Tibial nerve (tissue), 3 donors: ENCODE measurements at regions not wholly inside any gene's neighbourhood (a gene's known extent, or its start where the extent isn't known, plus 50 kb on each side); places are given as distances from the start of the nearest gene placed in this dataset.
"Not testable (repeated sequence)": the region's sequence is repeated elsewhere in the genome, so short reads cannot be mapped to it uniquely, and the experiment has no call there.

Source experiments
- CTCF ChIP-seq, 5 experiments: fragments of 200-600 bp in 3 of 5; fragments of 450-650 bp in 2 of 5; sonication (generic) in 3 of 5; IDR thresholded peaks; one replicate each; pipeline ENCODE4 v1.5.1; 2016 to 2019; ENCODE audit warnings: antibody characterized with exemption in 5 of 5, mild to moderate bottlenecking in 3 of 5, moderate library complexity in 2 of 5
- POLR2A ChIP-seq, 2 donors: fragments of 450-650 bp; IDR thresholded peaks; one replicate each; pipeline ENCODE4 v1.6.1; 2017; ENCODE audit warnings: antibody characterized with exemption in 2 of 2, mild to moderate bottlenecking in 2 of 2, moderate library complexity in 2 of 2

- not testable (repeated sequence) for TF ChIP-seq CTCF, POLR2A (IDR thresholded peaks at IDR 0.05)
Measured at GRCh38 chr5:44970963-44971362, 162.2 kb downstream of the MRPS30 start.
